ENCODE measurements at regions not wholly inside any gene's neighbourhood (a gene's known extent, or its start where the extent isn't known, plus 50 kb on each side); places are given as distances from the start of the nearest gene placed in this dataset.
A peak's percentile ranks its signal among the peaks of the same experiment; 100 is the strongest.

GRCh38 chr13:26976313-26976712 is 195.3 kb downstream of the USP12 start:
- no peak for TF ChIP-seq CTCF (IDR thresholded peaks at IDR 0.05)
- H3K4me1 ChIP-seq = peaks cover 21% of the 10 kb centered on the region
- DNase-seq = no peak

GRCh38 chr13:26973946-26974345 is 197.7 kb downstream of the USP12 start:
- peaks cover 13% of the 10 kb centered on the region for H3K4me1 ChIP-seq
- no peak overlapping the region for H3K27ac ChIP-seq
- H3K9me3 ChIP-seq = no peaks in the 10 kb centered on the region
- no peak overlapping the region for H3K4me3 ChIP-seq
- no peaks in the 10 kb centered on the region for H3K36me3 ChIP-seq
- no peak for DNase-seq
- intact Hi-C loops (cut with DNase I) = no loop called here
- no peak for TF ChIP-seq CTCF (IDR thresholded peaks at IDR 0.05)
- H3K27me3 ChIP-seq = no peaks in the 10 kb centered on the region
- H3K9ac ChIP-seq (ENCODE audit: low read depth in 2 of 2, low read length in 2 of 2) = no peak overlapping the region

More at GRCh38 chr13:26976313-26976712, 195.3 kb downstream of the USP12 start:
- no peaks in the 10 kb centered on the region for H3K36me3 ChIP-seq
- no peaks in the 10 kb centered on the region for H3K9me3 ChIP-seq
- H3K27ac ChIP-seq = no peak overlapping the region
- intact Hi-C loops (cut with DNase I) = no loop called here
- no peaks in the 10 kb centered on the region for H3K27me3 ChIP-seq
- H3K4me3 ChIP-seq = no peak overlapping the region
- H3K9ac ChIP-seq (ENCODE audit: low read depth in 2 of 2, low read length in 2 of 2) = peak overlapping the region in 1 of 2 donors; percentile 66

GRCh38 chr13:26973295-26973694 is 198.3 kb downstream of the USP12 start:
- intact Hi-C loops (cut with DNase I) = no loop called here
- H3K36me3 ChIP-seq = no peaks in the 10 kb centered on the region
- peaks cover 15% of the 10 kb centered on the region for H3K4me1 ChIP-seq
- H3K27ac ChIP-seq = no peak overlapping the region
- H3K9me3 ChIP-seq = no peaks in the 10 kb centered on the region
- no peak for TF ChIP-seq CTCF (IDR thresholded peaks at IDR 0.05)
- H3K27me3 ChIP-seq = no peaks in the 10 kb centered on the region
- no peak for DNase-seq
- H3K9ac ChIP-seq (ENCODE audit: low read depth in 2 of 2, low read length in 2 of 2) = no peak overlapping the region
- no peak overlapping the region for H3K4me3 ChIP-seq

- intact Hi-C loops (cut with DNase I) = no loop called here
These were observed 199.4 kb downstream of the USP12 start for GRCh38 chr13:26971990-26972887.

More at GRCh38 chr13:26971990-26972887, 199.4 kb downstream of the USP12 start:
- Histone ChIP-seq H3K4me1 (peaks cover 18% of the 10 kb centered on the region), H3K27me3 (no peaks in the 10 kb centered on the region), H3K36me3 (no peaks in the 10 kb centered on the region), H3K9ac (ENCODE audit: low read depth in 2 of 2, low read length in 2 of 2) (peak overlapping the region in 1 of 2 donors; percentile 67), H3K27ac (peak overlapping the region; percentile 90), H3K4me3 (no peak overlapping the region), H3K9me3 (no peaks in the 10 kb centered on the region)
- peak; percentile 85 for DNase-seq
- TF ChIP-seq CTCF (IDR thresholded peaks at IDR 0.05) = peak; percentile 51

Measured in colonic mucosa (tissue), 4 donors.